ENCODE measurements at regions not wholly inside any gene's neighbourhood (a gene's known extent, or its start where the extent isn't known, plus 50 kb on each side); places are given as distances from the start of the nearest gene placed in this dataset.
A peak's percentile ranks its signal among the peaks of the same experiment; 100 is the strongest.
"Not testable (repeated sequence)": the region's sequence is repeated elsewhere in the genome, so short reads cannot be mapped to it uniquely, and the experiment has no call there.

DNA sequence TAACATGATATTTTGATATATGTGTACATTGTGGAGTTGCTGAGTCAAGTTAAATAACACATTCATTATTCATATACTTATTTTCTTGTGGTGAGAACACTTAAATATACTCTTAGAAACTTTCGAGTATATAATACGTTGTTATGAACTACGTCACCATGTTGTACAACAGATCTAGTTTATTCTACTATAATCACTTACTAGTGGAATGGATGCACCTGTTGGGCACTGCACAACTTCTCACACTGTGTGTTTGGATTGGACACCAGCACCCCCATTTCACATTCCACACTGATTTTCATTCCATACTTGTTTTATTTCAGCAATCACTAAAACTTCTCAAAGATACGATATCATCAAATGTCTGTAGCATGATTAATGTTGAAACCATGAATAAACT is 407.3 kb downstream of the RPS24 start:
- ChIA-PET CTCF (no interaction called here), POLR2A (no interaction called here)
- H3K27me3 Mint-ChIP-seq: peaks cover 8% of the 10 kb centered on the region
- intact Hi-C loops (cut with micrococcal nuclease): no loop called here
- H3K4me1 Mint-ChIP-seq (ENCODE audit: low read depth): peaks cover 3% of the 10 kb centered on the region
- no peak overlapping the region for H3K4me3 Mint-ChIP-seq
- H3K36me3 Mint-ChIP-seq: no peaks in the 10 kb centered on the region
- H3K27ac Mint-ChIP-seq: no peak overlapping the region
- H3K9me3 Mint-ChIP-seq: no peaks in the 10 kb centered on the region
- DNase-seq: no peak

GRCh38 chr10:78441694-78442093 is 408.0 kb downstream of the RPS24 start:
- Mint-ChIP-seq H3K27me3 (peaks cover 6% of the 10 kb centered on the region), H3K4me1 (ENCODE audit: low read depth) (peaks cover 3% of the 10 kb centered on the region), H3K9me3 (no peaks in the 10 kb centered on the region), H3K4me3 (no peak overlapping the region), H3K36me3 (no peaks in the 10 kb centered on the region), H3K27ac (no peak overlapping the region)
- POLR2A ChIA-PET: no interaction called here
- no peak for DNase-seq
- CTCF ChIA-PET: no interaction called here
- intact Hi-C loops (cut with micrococcal nuclease): no loop called here

DNA sequence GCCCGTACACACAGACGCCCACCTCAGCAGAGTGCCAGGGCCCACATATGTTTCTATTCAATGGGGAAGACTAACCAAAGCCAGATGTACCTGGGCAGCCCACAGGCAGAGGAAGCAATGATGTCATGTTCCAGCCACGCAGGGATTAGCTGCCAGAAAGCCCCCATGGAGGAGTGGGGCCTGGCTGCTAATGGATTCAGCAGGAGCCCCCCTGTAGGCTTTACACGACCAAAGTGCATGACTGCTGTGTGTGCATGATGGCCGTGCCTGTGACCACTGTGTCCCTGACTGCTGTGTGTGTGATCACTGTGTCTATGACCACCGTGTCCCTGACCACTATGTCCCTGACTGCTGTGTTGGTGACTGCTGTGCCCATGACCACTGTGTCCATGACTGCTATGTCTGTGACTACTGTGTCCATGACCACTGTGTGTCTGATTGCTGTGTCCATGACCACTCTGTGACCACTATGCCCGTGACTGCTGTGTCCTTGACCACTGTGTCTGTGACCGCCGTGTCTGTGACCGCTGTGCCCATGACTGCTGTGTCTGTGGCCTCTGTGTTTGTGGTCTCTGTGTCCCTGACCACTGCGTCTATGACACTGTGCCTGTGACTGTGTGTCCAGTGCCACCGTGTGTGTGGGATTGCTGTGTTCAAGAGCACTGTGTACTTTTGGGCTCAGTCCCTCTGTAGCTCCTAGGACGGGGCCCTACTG is 409.3 kb downstream of the RPS24 start:
- intact Hi-C loops (cut with micrococcal nuclease): no loop called here
- Mint-ChIP-seq H3K9me3 (no peaks in the 10 kb centered on the region), H3K27ac (no peak overlapping the region), H3K27me3 (peaks cover 5% of the 10 kb centered on the region), H3K4me3 (no peak overlapping the region), H3K4me1 (ENCODE audit: low read depth) (peaks cover 3% of the 10 kb centered on the region), H3K36me3 (no peaks in the 10 kb centered on the region)
- no peak for DNase-seq
- ChIA-PET CTCF (no interaction called here), POLR2A (no interaction called here)

GRCh38 chr10:78443900-78444571 is 410.4 kb downstream of the RPS24 start:
- H3K9me3 Mint-ChIP-seq: no peaks in the 10 kb centered on the region
- peaks cover 5% of the 10 kb centered on the region for H3K27me3 Mint-ChIP-seq
- POLR2A ChIA-PET: no interaction called here
- no peak for DNase-seq
- H3K36me3 Mint-ChIP-seq: no peaks in the 10 kb centered on the region
- CTCF ChIA-PET: no interaction called here
- intact Hi-C loops (cut with micrococcal nuclease): no loop called here
- no peaks in the 10 kb centered on the region for H3K4me1 Mint-ChIP-seq (ENCODE audit: low read depth)
- no peak overlapping the region for H3K27ac Mint-ChIP-seq
- H3K4me3 Mint-ChIP-seq: no peak overlapping the region

DNA sequence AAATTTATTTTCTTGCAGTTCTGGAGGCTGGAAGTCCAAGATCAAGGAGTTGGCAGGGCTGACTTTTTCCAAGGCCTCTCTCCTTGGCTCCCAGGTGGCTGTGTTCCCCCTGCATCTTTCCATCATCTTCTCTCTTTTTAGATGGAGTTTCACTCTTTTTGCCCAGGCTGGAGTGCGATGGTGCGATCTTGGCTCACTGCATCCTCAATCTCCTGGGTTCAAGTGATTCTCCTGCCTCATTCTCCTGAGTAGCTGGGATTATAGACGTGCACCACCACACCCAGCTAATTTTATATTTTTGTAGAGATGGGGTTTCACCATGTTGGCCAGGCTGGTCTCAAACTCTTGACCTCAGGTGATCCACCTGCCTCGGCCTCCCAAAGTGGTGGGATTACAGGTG is 411.1 kb downstream of the RPS24 start:
- CTCF ChIA-PET; H3K9me3 Mint-ChIP-seq; H3K27me3 Mint-ChIP-seq; H3K4me1 Mint-ChIP-seq (ENCODE audit: low read depth); H3K36me3 Mint-ChIP-seq; H3K4me3 Mint-ChIP-seq; intact Hi-C loops (cut with micrococcal nuclease); POLR2A ChIA-PET; H3K27ac Mint-ChIP-seq; DNase-seq: not testable (repeated sequence)

GRCh38 chr10:78445308-78445707 is 411.6 kb downstream of the RPS24 start:
- intact Hi-C loops (cut with micrococcal nuclease): no loop called here
- POLR2A ChIA-PET: no interaction called here
- CTCF ChIA-PET: no interaction called here
- no peaks in the 10 kb centered on the region for H3K9me3 Mint-ChIP-seq
- no peaks in the 10 kb centered on the region for H3K36me3 Mint-ChIP-seq
- H3K4me1 Mint-ChIP-seq (ENCODE audit: low read depth): no peaks in the 10 kb centered on the region
- peaks cover 5% of the 10 kb centered on the region for H3K27me3 Mint-ChIP-seq
- no peak overlapping the region for H3K27ac Mint-ChIP-seq
- DNase-seq: no peak
- H3K4me3 Mint-ChIP-seq: no peak overlapping the region

- no peaks in the 10 kb centered on the region for H3K4me1 Mint-ChIP-seq (ENCODE audit: low read depth)
- peak; percentile 1 for DNase-seq
- no peak overlapping the region for H3K27ac Mint-ChIP-seq
- H3K4me3 Mint-ChIP-seq: no peak overlapping the region
- no peaks in the 10 kb centered on the region for H3K36me3 Mint-ChIP-seq
- H3K9me3 Mint-ChIP-seq: no peaks in the 10 kb centered on the region
- ChIA-PET CTCF (no interaction called here), POLR2A (no interaction called here)
- H3K27me3 Mint-ChIP-seq: peaks cover 5% of the 10 kb centered on the region
- intact Hi-C loops (cut with micrococcal nuclease): no loop called here
Observed at GRCh38 chr10:78448470-78448869, 414.8 kb downstream of the RPS24 start.

DNA sequence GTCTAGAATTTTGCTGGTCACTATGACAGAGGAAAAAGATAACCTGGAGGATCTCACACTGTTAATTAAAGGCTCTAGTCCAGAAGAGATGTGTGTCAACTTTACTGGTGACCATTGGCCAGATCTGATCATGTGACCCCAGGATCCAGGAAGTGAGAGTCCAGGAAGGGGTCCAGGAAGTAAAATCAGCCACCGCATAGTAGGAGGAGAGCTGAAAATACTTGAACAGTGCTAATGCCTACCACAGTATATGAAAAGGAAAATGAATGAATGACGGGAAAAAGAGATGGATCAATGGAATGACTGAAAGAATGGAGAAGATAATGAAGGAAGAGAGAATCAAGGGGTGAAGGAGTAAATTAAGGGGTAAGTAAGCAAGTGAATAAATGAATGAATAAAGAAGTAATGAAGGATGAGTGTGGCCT is 415.3 kb downstream of the RPS24 start:
- Mint-ChIP-seq H3K27ac (no peak overlapping the region), H3K27me3 (peaks cover 5% of the 10 kb centered on the region), H3K4me3 (no peak overlapping the region), H3K9me3 (no peaks in the 10 kb centered on the region), H3K4me1 (ENCODE audit: low read depth) (no peaks in the 10 kb centered on the region), H3K36me3 (no peaks in the 10 kb centered on the region)
- intact Hi-C loops (cut with micrococcal nuclease): no loop called here
- ChIA-PET POLR2A (no interaction called here), CTCF (no interaction called here)
- DNase-seq: no peak

GRCh38 chr10:78449554-78449953 is 415.9 kb downstream of the RPS24 start:
- no peak overlapping the region for H3K27ac Mint-ChIP-seq
- POLR2A ChIA-PET: no interaction called here
- H3K4me3 Mint-ChIP-seq: no peak overlapping the region
- CTCF ChIA-PET: no interaction called here
- intact Hi-C loops (cut with micrococcal nuclease): no loop called here
- no peaks in the 10 kb centered on the region for H3K36me3 Mint-ChIP-seq
- H3K4me1 Mint-ChIP-seq (ENCODE audit: low read depth): no peaks in the 10 kb centered on the region
- no peak for DNase-seq
- H3K27me3 Mint-ChIP-seq: peaks cover 5% of the 10 kb centered on the region
- no peaks in the 10 kb centered on the region for H3K9me3 Mint-ChIP-seq

GRCh38 chr10:78450239-78450638 is 416.6 kb downstream of the RPS24 start:
- intact Hi-C loops (cut with micrococcal nuclease): no loop called here
- H3K27me3 Mint-ChIP-seq: peaks cover 5% of the 10 kb centered on the region
- CTCF ChIA-PET: no interaction called here
- H3K4me1 Mint-ChIP-seq (ENCODE audit: low read depth): no peaks in the 10 kb centered on the region
- DNase-seq: no peak
- H3K4me3 Mint-ChIP-seq: no peak overlapping the region
- POLR2A ChIA-PET: no interaction called here
- no peaks in the 10 kb centered on the region for H3K36me3 Mint-ChIP-seq
- no peaks in the 10 kb centered on the region for H3K9me3 Mint-ChIP-seq
- no peak overlapping the region for H3K27ac Mint-ChIP-seq

- Mint-ChIP-seq H3K36me3 (no peaks in the 10 kb centered on the region), H3K27me3 (peaks cover 3% of the 10 kb centered on the region), H3K4me1 (ENCODE audit: low read depth) (no peaks in the 10 kb centered on the region), H3K4me3 (no peak overlapping the region), H3K27ac (no peak overlapping the region), H3K9me3 (no peaks in the 10 kb centered on the region)
- ChIA-PET POLR2A (no interaction called here), CTCF (no interaction called here)
- intact Hi-C loops (cut with micrococcal nuclease): no loop called here
- no peak for DNase-seq
Observed at GRCh38 chr10:78450807-78451485, 417.3 kb downstream of the RPS24 start.

- no peak for DNase-seq
- intact Hi-C loops (cut with micrococcal nuclease): no loop called here
- Mint-ChIP-seq H3K4me3 (no peak overlapping the region), H3K36me3 (no peaks in the 10 kb centered on the region), H3K4me1 (ENCODE audit: low read depth) (no peaks in the 10 kb centered on the region), H3K9me3 (no peaks in the 10 kb centered on the region), H3K27ac (no peak overlapping the region), H3K27me3 (peaks cover 3% of the 10 kb centered on the region)
- POLR2A ChIA-PET: no interaction called here
- CTCF ChIA-PET: no interaction called here
Observed at GRCh38 chr10:78451592-78451991, 417.9 kb downstream of the RPS24 start.

GRCh38 chr10:78454123-78454645 is 420.5 kb downstream of the RPS24 start:
- Mint-ChIP-seq H3K27me3 (no peaks in the 10 kb centered on the region), H3K9me3 (no peaks in the 10 kb centered on the region), H3K36me3 (no peaks in the 10 kb centered on the region), H3K4me3 (no peak overlapping the region), H3K27ac (no peak overlapping the region), H3K4me1 (ENCODE audit: low read depth) (no peaks in the 10 kb centered on the region)
- POLR2A ChIA-PET: no interaction called here
- no peak for DNase-seq
- CTCF ChIA-PET: interaction anchor here (0.7 kb wide), 1 partner anchor 35 kb away, joined by 3 read pairs; no protein-coding TSS in a partner anchor
- intact Hi-C loops (cut with micrococcal nuclease): no loop called here
